ENCODE measurements at regions not wholly inside any gene's neighbourhood (a gene's known extent, or its start where the extent isn't known, plus 50 kb on each side); places are given as distances from the start of the nearest gene placed in this dataset.

DNA sequence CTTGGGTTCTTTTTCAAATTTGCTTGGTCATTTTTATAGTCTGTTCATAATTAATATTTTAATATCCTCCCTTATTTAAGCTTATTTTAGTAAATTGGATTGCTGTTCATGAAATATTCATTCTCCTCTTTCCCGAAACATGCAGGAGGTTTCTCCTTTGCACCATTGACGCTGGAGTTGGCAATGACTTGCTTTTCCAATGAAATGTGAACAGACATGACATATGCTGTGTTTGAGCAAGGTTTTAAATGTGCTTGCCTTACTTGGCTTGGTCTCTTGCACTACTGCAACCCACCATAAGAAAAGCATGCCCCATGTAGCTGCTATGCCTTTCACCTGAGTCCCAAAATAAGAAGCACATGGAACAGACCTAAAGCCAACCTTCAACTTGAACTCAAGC is 498.0 kb upstream of the NFIA start:
- Histone ChIP-seq H3K56ac (replicated peaks; ENCODE audit: insufficient read length, low read depth, low read length) (no peak overlapping the region), H3K9me3 (ENCODE audit: insufficient read depth in 2 of 2, low read depth in 1 of 2, low read length in 1 of 2) (peaks cover 5 to 6% of the 10 kb centered on the region in 2 experiments), H2BK120ac (replicated peaks; ENCODE audit: low read depth, low read length) (no peak overlapping the region), H4K5ac (ENCODE audit: insufficient read length, low read depth, low read length) (no peak overlapping the region), H3K9ac (replicated peaks in 1 of 4; ENCODE audit: extremely low read depth in 1 of 4, low read depth in 3 of 4, low read length in 3 of 4) (no peak overlapping the region), H2BK15ac (ENCODE audit: low read length) (no peak overlapping the region), H2BK12ac (ENCODE audit: low read depth, low read length) (no peak overlapping the region), H2BK5ac (ENCODE audit: low read depth, low read length) (no peak overlapping the region), H3K23ac (ENCODE audit: insufficient read length) (no peak overlapping the region), H3K27me3 (replicated peaks in 1 of 4; ENCODE audit: control insufficient read depth in 3 of 4, extremely low read depth in 1 of 4, insufficient read depth in 3 of 4, low read length in 3 of 4) (no peaks in the 10 kb centered on the region), H4K20me1 (replicated peaks in 1 of 2; ENCODE audit: control insufficient read depth in 1 of 2, insufficient read depth in 2 of 2, low read length in 2 of 2) (no peaks in the 10 kb centered on the region), H3K4ac (replicated peaks; ENCODE audit: insufficient read length, low read depth, low read length) (no peak overlapping the region), H3K36me3 (ENCODE audit: control insufficient read depth in 2 of 4, insufficient read depth in 4 of 4, low read length in 3 of 4) (no peaks in the 10 kb centered on the region), H3K14ac (ENCODE audit: insufficient read length) (no peak overlapping the region), H3K79me1 (ENCODE audit: low read depth, low read length) (no peaks in the 10 kb centered on the region), H4K8ac (ENCODE audit: extremely low read depth, insufficient read depth, low read length) (no peak overlapping the region), H3K4me3 (ENCODE audit: extremely low read depth in 1 of 4, insufficient read depth in 2 of 4, low read depth in 3 of 4, low read length in 4 of 4) (no peak overlapping the region), H2AK5ac (ENCODE audit: low read depth, low read length) (no peak overlapping the region), H3K4me2 (ENCODE audit: insufficient read depth in 1 of 2, low read depth in 2 of 2, low read length in 2 of 2) (no peak overlapping the region), H3K4me1 (replicated peaks in 1 of 4; ENCODE audit: control insufficient read depth in 3 of 4, insufficient read depth in 4 of 4, low read length in 3 of 4) (no peaks in the 10 kb centered on the region), H2AFZ (ENCODE audit: low read length) (no peak overlapping the region), H3K23me2 (ENCODE audit: low read depth, low read length) (no peaks in the 10 kb centered on the region; the same call in 1 of the 2 replicates), H4K91ac (replicated peaks; ENCODE audit: insufficient read length, low read length) (no peak overlapping the region), H2BK20ac (ENCODE audit: low read length) (no peak overlapping the region), H3K18ac (ENCODE audit: extremely low read depth, low read length) (no peak overlapping the region), H3K27ac (ENCODE audit: low read depth, low read length) (no peak overlapping the region), H3K79me2 (ENCODE audit: control insufficient read depth in 1 of 2, insufficient read depth in 2 of 2, low read length in 2 of 2) (no peaks in the 10 kb centered on the region)
- DNase-seq (ENCODE audit: low read depth in 1 of 2, low spot score in 2 of 2), result no peak
- ChIA-PET POLR2A (ENCODE audit: partially characterized antibody) (no interaction called here), CTCF (ENCODE audit: partially characterized antibody) (no interaction called here)
- WGBS, 2 experiments (ENCODE audit: extremely low coverage in 1 of 2, insufficient coverage in 1 of 2, insufficient read length in 1 of 2, insufficient replicate concordance in 2 of 2, low coverage in 1 of 2, low lambda C conversion rate in 2 of 2, missing lambda C conversion rate in 1 of 2), result 43% methylated on average over 2 of the region's 2 CpGs; no CpG with 5 or more reads in 1 of the 2 experiments
- no peak for FAIRE-seq
- TF ChIP-seq FOSL1 (IDR thresholded peaks at IDR 0.05; ENCODE audit: insufficient read depth, low read depth, low read length) (no peak), BACH1 (IDR thresholded peaks at IDR 0.05; ENCODE audit: low read length) (no peak), CHD2 (IDR thresholded peaks at IDR 0.05; ENCODE audit: low read length) (no peak), MAFK (IDR thresholded peaks at IDR 0.05; ENCODE audit: low read depth, low read length) (no peak), POLR2A (IDR thresholded peaks at IDR 0.05; ENCODE audit: control extremely low read depth in 1 of 2, low read depth in 2 of 2, low read length in 2 of 2) (no peak), NANOG (IDR thresholded peaks at IDR 0.05; ENCODE audit: insufficient read depth, low read depth, low read length, poor library complexity, severe bottlenecking) (no peak), SP4 (IDR thresholded peaks at IDR 0.05; ENCODE audit: low read length) (no peak), GTF2F1 (IDR thresholded peaks at IDR 0.05; ENCODE audit: borderline replicate concordance, low read depth, low read length) (no peak), CEBPB (IDR thresholded peaks at IDR 0.05; ENCODE audit: low read depth, low read length) (no peak), EZH2 (IDR thresholded peaks at IDR 0.05; ENCODE audit: low read depth, low read length, severe bottlenecking) (no peak), KDM5A (IDR thresholded peaks at IDR 0.05; ENCODE audit: low read length) (no peak), CREB1 (IDR thresholded peaks at IDR 0.05) (no peak), KDM4A (IDR thresholded peaks at IDR 0.05; ENCODE audit: low read depth, low read length, severe bottlenecking) (no peak), SRF (IDR thresholded peaks at IDR 0.05; ENCODE audit: low read depth, low read length) (no peak), TEAD4 (IDR thresholded peaks at IDR 0.05; ENCODE audit: low read depth, low read length) (no peak)
